Effector memory CD4-positive, alpha-beta T cell (primary cell): ENCODE measurements at regions not wholly inside any gene's neighbourhood (a gene's known extent, or its start where the extent isn't known, plus 50 kb on each side); places are given as distances from the start of the nearest gene placed in this dataset.

ENCODE experiments used
- DNase-seq, 3 donors: peaks; one replicate each; pipeline ENCODE4 v3.0.0-alpha.2; 2020
- H3K27ac ChIP-seq: 2 replicates; pipeline ENCODE4 v1.7.0; 2013; ENCODE audit warnings: mild to moderate bottlenecking, low read length, moderate library complexity; ENCODE audit not compliant: insufficient read depth, poor library complexity, severe bottlenecking
- H3K27me3 ChIP-seq: replicated peaks from 2 replicates; pipeline ENCODE4 v1.7.0; 2013; ENCODE audit warnings: mild to moderate bottlenecking, low read length; ENCODE audit not compliant: insufficient read depth, control insufficient read depth, poor library complexity, severe bottlenecking
- H3K36me3 ChIP-seq: 2 replicates; pipeline ENCODE4 v1.7.0; 2013; ENCODE audit warnings: mild to moderate bottlenecking, low read length, moderate library complexity; ENCODE audit not compliant: control insufficient read depth, insufficient read depth
- H3K4me1 ChIP-seq: 2 replicates; pipeline ENCODE4 v1.7.0; 2013; ENCODE audit warnings: low read length, mild to moderate bottlenecking; ENCODE audit not compliant: control insufficient read depth, insufficient read depth, poor library complexity, severe bottlenecking
- H3K4me3 ChIP-seq: 2 replicates; pipeline ENCODE4 v1.7.0; 2013; ENCODE audit warnings: low read length, low read depth, mild to moderate bottlenecking; ENCODE audit not compliant: insufficient read depth, poor library complexity, severe bottlenecking
- H3K9me3 ChIP-seq: 2 replicates; pipeline ENCODE4 v1.7.0; 2013; ENCODE audit warnings: mild to moderate bottlenecking, low read length, moderate library complexity; ENCODE audit not compliant: control insufficient read depth

- Histone ChIP-seq H3K36me3 (no peaks in the 10 kb centered on the region), H3K9me3 (no peaks in the 10 kb centered on the region), H3K27ac (no peak overlapping the region), H3K27me3 (no peaks in the 10 kb centered on the region), H3K4me1 (no peaks in the 10 kb centered on the region), H3K4me3 (no peak overlapping the region)
- DNase-seq: no peak
Measured at GRCh38 chr3:103919327-103919726, 1447.4 kb upstream of the ALCAM start.

- DNase-seq: no peak
- no peaks in the 10 kb centered on the region for H3K36me3 ChIP-seq
- no peak overlapping the region for H3K27ac ChIP-seq
- no peaks in the 10 kb centered on the region for H3K4me1 ChIP-seq
- H3K4me3 ChIP-seq: no peak overlapping the region
- no peaks in the 10 kb centered on the region for H3K27me3 ChIP-seq
- no peaks in the 10 kb centered on the region for H3K9me3 ChIP-seq
Measured at GRCh38 chr3:103923907-103924306, 1442.8 kb upstream of the ALCAM start.

- no peak for DNase-seq
- no peaks in the 10 kb centered on the region for H3K9me3 ChIP-seq
- no peaks in the 10 kb centered on the region for H3K4me1 ChIP-seq
- no peaks in the 10 kb centered on the region for H3K27me3 ChIP-seq
- H3K27ac ChIP-seq: no peak overlapping the region
- no peaks in the 10 kb centered on the region for H3K36me3 ChIP-seq
- H3K4me3 ChIP-seq: no peak overlapping the region
Measured at GRCh38 chr3:103924544-103924943, 1442.2 kb upstream of the ALCAM start.

GRCh38 chr3:103926936-103927335, 1439.8 kb upstream of the ALCAM start:
- H3K4me3 ChIP-seq: no peak overlapping the region
- no peak overlapping the region for H3K27ac ChIP-seq
- H3K36me3 ChIP-seq: no peaks in the 10 kb centered on the region
- DNase-seq: no peak
- no peaks in the 10 kb centered on the region for H3K4me1 ChIP-seq
- H3K9me3 ChIP-seq: no peaks in the 10 kb centered on the region
- H3K27me3 ChIP-seq: no peaks in the 10 kb centered on the region

- no peak overlapping the region for H3K4me3 ChIP-seq
- H3K9me3 ChIP-seq: no peaks in the 10 kb centered on the region
- no peak overlapping the region for H3K27ac ChIP-seq
- no peaks in the 10 kb centered on the region for H3K4me1 ChIP-seq
- H3K27me3 ChIP-seq: no peaks in the 10 kb centered on the region
- no peaks in the 10 kb centered on the region for H3K36me3 ChIP-seq
- DNase-seq: no peak
Measured at GRCh38 chr3:103927896-103928295, 1438.8 kb upstream of the ALCAM start.

GRCh38 chr3:103937094-103937493, 1429.6 kb upstream of the ALCAM start:
- H3K4me1 ChIP-seq: no peaks in the 10 kb centered on the region
- no peak overlapping the region for H3K27ac ChIP-seq
- DNase-seq: no peak
- no peaks in the 10 kb centered on the region for H3K27me3 ChIP-seq
- peaks cover under 1% of the 10 kb centered on the region for H3K9me3 ChIP-seq
- no peak overlapping the region for H3K4me3 ChIP-seq
- H3K36me3 ChIP-seq: no peaks in the 10 kb centered on the region

- DNase-seq: no peak
- H3K27ac ChIP-seq: no peak overlapping the region
- peaks cover 3% of the 10 kb centered on the region for H3K9me3 ChIP-seq
- no peak overlapping the region for H3K4me3 ChIP-seq
- H3K36me3 ChIP-seq: no peaks in the 10 kb centered on the region
- H3K27me3 ChIP-seq: no peaks in the 10 kb centered on the region
- H3K4me1 ChIP-seq: no peaks in the 10 kb centered on the region
Measured at GRCh38 chr3:103947062-103947461, 1419.6 kb upstream of the ALCAM start.

- no peaks in the 10 kb centered on the region for H3K36me3 ChIP-seq
- H3K9me3 ChIP-seq: no peaks in the 10 kb centered on the region
- DNase-seq: no peak
- H3K27me3 ChIP-seq: no peaks in the 10 kb centered on the region
- H3K27ac ChIP-seq: no peak overlapping the region
- no peaks in the 10 kb centered on the region for H3K4me1 ChIP-seq
- no peak overlapping the region for H3K4me3 ChIP-seq
Measured at GRCh38 chr3:103949693-103950092, 1417.0 kb upstream of the ALCAM start.

- no peaks in the 10 kb centered on the region for H3K27me3 ChIP-seq
- no peak overlapping the region for H3K4me3 ChIP-seq
- no peak for DNase-seq
- H3K9me3 ChIP-seq: no peaks in the 10 kb centered on the region
- no peak overlapping the region for H3K27ac ChIP-seq
- no peaks in the 10 kb centered on the region for H3K36me3 ChIP-seq
- H3K4me1 ChIP-seq: no peaks in the 10 kb centered on the region
Measured at GRCh38 chr3:103950676-103951075, 1416.0 kb upstream of the ALCAM start.

GRCh38 chr3:103953796-103954195, 1412.9 kb upstream of the ALCAM start:
- Histone ChIP-seq H3K4me1 (no peaks in the 10 kb centered on the region), H3K27me3 (no peaks in the 10 kb centered on the region), H3K36me3 (no peaks in the 10 kb centered on the region), H3K4me3 (no peak overlapping the region), H3K9me3 (no peaks in the 10 kb centered on the region), H3K27ac (no peak overlapping the region)
- DNase-seq: no peak

- H3K36me3 ChIP-seq: no peaks in the 10 kb centered on the region
- no peak overlapping the region for H3K4me3 ChIP-seq
- H3K27me3 ChIP-seq: no peaks in the 10 kb centered on the region
- H3K4me1 ChIP-seq: no peaks in the 10 kb centered on the region
- no peak overlapping the region for H3K27ac ChIP-seq
- no peak for DNase-seq
- H3K9me3 ChIP-seq: no peaks in the 10 kb centered on the region
Measured at GRCh38 chr3:103960819-103961218, 1405.9 kb upstream of the ALCAM start.
